GM20000 (cell line): ENCODE measurements at regions not wholly inside any gene's neighbourhood (a gene's known extent, or its start where the extent isn't known, plus 50 kb on each side); places are given as distances from the start of the nearest gene placed in this dataset.

Experiments used
- DNase-seq: peaks from one replicate; pipeline ENCODE4 v3.0.0; 2012; ENCODE audit warnings: low spot score
- TF ChIP-seq, protein P1 (sequence below): IDR thresholded peaks from 2 replicates; pipeline ENCODE4 v1.5.1; 2012; ENCODE audit warnings: mild to moderate bottlenecking, control low read depth; ENCODE audit errors: extremely low read depth, missing control alignments

DNA sequence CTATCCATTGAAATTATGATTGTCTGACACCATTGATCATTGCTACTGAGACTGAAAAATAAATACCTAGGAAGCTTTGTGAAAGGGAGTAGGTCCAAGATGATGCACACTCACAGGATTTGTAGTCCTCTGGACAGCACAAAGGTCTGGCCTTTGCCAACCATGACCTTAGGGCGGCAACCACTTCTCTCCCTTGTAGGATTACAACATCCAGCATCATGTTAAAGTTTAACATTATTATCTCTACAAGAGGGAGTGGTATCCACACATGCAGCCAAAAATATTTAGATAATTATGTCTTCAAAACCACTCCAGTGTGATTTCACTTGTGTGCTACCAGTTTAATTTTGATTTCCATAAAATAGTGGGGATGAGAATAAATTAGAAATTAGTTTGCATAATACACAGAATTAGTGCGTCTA, 51.1 kb upstream of the NHSL1 start:
- TF ChIP-seq, protein P1, sequence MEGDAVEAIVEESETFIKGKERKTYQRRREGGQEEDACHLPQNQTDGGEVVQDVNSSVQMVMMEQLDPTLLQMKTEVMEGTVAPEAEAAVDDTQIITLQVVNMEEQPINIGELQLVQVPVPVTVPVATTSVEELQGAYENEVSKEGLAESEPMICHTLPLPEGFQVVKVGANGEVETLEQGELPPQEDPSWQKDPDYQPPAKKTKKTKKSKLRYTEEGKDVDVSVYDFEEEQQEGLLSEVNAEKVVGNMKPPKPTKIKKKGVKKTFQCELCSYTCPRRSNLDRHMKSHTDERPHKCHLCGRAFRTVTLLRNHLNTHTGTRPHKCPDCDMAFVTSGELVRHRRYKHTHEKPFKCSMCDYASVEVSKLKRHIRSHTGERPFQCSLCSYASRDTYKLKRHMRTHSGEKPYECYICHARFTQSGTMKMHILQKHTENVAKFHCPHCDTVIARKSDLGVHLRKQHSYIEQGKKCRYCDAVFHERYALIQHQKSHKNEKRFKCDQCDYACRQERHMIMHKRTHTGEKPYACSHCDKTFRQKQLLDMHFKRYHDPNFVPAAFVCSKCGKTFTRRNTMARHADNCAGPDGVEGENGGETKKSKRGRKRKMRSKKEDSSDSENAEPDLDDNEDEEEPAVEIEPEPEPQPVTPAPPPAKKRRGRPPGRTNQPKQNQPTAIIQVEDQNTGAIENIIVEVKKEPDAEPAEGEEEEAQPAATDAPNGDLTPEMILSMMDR: no peak
- DNase-seq: no peak

DNA sequence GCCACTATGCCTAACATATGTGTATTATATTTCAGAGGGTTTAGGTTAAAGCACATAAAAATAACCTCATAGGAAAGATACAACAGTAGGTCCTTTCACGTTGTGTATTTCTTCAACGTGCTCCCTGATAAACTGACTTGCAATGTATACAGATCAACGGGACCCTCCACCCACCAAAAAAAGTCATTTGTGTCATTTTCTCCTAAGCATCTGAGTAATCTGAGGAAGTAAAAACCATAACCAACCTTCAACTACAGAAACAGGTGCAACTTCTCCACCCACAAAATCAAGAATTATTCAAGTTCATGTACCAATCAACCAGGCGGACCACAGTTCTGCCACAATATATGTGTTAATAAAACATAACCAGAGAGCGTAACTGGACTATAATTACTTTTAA, 54.9 kb upstream of the NHSL1 start:
- TF ChIP-seq, protein P1: no peak
- no peak for DNase-seq

DNA sequence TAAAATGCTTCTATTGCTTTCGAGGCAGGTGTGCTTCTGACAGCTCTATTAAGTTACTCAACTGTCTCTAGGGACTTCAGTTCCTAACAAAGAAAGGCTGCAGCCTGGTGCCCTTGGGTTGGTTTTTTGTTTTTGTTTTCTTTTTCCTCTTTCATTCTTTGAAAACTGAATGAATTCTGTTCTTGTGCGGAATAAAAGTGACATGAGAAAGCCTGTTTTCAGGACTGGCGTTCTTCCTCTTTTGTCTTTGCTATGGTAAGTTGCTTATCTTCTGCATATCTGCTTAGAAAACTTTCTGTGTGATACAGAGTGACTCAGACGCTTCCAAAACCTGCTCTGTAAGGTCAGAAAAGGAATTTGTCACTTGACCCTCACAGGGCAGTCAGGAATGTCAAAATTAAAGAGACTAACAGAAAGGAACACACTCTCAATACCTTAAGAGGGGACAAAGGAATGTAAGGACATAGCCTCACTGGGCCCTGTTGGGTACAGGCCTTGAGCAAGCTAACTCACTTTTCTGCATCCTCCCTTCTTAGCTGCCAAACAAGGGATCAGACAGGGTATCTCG, 56.2 kb upstream of the NHSL1 start:
- DNase-seq: no peak
- TF ChIP-seq, protein P1: no peak

DNA sequence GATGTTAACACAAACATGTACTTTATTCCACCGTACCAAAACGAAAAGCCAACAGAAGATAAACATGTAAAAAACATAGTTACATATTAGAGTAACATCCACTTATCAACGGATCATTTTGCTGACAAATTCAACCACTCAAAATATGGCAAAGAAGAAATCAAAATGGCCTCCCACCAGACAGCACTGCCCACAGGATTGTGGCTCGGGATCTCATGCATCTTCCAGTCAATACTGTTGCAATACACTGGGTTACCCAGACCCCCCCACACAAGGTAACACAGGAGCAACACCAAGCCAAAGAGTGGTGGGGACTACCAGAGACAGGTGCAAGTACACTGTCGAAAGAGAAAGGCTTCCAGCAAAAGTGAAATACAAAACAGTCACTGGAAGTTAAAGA, 57.9 kb upstream of the NHSL1 start:
- DNase-seq: no peak
- TF ChIP-seq, protein P1: no peak

DNA sequence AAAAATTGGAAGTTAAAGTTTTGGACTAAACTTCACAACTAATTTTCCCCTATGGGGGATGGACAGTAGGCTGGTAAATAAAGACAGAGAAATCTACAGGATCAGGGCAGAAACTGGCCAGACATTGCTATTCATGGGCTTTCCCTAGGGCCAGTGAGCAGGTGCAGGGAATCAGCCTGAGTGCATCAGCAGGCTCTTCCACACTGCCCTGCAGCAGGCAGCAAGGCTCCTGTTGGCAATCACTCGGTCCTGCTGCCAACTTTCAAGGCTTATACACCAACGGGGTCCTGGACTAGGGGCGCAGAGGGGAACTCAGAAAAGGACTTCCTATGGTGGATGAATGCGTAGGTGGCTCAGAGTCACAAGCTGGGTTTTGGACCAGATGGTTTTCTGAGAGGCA, 59.8 kb upstream of the NHSL1 start:
- TF ChIP-seq, protein P1: no peak

DNA sequence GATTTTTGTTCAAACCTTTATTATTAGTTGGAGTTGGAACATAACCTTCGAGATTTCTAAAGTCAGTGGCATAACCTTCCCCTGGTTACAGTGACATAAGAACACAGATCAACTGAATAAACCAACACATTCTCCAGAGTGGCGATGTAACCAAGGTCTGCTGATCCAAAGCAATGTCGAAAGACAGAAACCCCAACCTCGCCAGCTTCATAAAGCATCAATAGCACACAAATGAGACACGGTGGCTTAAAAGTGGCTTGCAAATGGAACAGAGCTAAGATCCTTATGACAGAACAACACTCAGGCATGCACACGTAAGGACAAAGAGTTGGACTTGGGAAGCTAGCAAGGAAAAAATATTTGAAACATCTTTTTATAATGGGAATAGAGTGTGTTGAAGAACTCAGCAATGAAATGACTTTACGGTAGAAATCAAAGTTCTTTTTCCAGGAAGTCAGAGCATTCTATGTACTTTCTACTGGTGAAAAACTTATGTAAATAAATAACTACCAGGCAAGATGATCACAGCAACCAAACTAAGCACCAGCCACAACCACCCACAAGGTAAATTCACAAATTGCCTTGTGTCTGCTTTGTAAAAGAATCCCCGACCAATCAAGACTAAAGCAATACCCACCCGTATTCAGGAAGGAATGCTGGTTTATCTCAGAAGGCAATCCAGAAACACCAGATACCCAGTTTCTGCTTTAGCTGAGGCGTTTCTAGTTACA, 61.0 kb upstream of the NHSL1 start:
- TF ChIP-seq, protein P1: no peak
- DNase-seq: no peak

More for the DNA sequence above, 59.8 kb upstream of the NHSL1 start:
- DNase-seq: no peak

DNA sequence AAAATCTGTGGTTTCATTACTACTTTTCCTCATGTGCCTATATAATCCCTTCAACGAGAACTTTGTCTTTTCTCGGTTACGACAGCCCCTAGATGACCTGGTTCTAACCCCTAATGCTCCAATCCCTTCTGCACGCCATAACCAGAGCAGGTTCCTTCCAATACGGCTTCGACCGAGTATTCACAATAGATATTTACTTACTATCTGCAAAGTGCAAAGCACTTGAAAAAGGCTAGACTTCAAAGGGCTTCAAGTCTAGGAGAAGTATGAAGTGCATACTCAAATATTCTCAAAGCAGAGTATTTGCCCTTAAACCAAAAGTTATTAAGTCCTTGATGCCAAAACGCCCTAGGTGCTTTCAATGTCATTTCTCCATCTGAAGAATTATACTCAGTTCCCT, 63.4 kb upstream of the NHSL1 start:
- TF ChIP-seq, protein P1: no peak
- no peak for DNase-seq
